ENCODE measurements at regions not wholly inside any gene's neighbourhood (a gene's known extent, or its start where the extent isn't known, plus 50 kb on each side); places are given as distances from the start of the nearest gene placed in this dataset.

GRCh38 chr15:69586721-69587120 lies 134.1 kb downstream of the RPLP1 start:
- no peak for TF ChIP-seq CTCF (IDR thresholded peaks at IDR 0.05; ENCODE audit: low read length)
- TF ChIP-seq EZH2 (IDR thresholded peaks at IDR 0.05; ENCODE audit: borderline replicate concordance, low read length): no peak
